IMR-90 (cell line): ENCODE measurements at regions not wholly inside any gene's neighbourhood (a gene's known extent, or its start where the extent isn't known, plus 50 kb on each side); places are given as distances from the start of the nearest gene placed in this dataset.

Experiments
- ATAC-seq: fragments of 200-7000 bp; cut with Tn5 transposase; 2 replicates; pipeline ENCODE4 v1.9.1; 2020; ENCODE audit warnings: low read depth, mild to moderate bottlenecking, moderate library complexity
- BruUV-seq: library from RNA; stranded (reverse); fragments of 400-500 nt; replicated peaks from 2 replicates; lab custom pipeline; 2021; lab: Mats Ljungman, UMichigan
- CTCF ChIA-PET: fragments of 300-600 bp; formaldehyde crosslinking; extraction: SDS; loops from one replicate; lab custom pipeline; 2021; ENCODE audit warnings: antibody characterized with exemption; lab: Yijun Ruan, JAX
- POLR2A ChIA-PET: fragments of 300-600 bp; sonication (Branson Sonifier 250); formaldehyde crosslinking; loops from one replicate; lab custom pipeline; 2022; ENCODE audit warnings: antibody characterized with exemption; ENCODE audit not compliant: unreplicated experiment; lab: Charles Lee
- DNase-seq: peaks from one replicate; pipeline ENCODE4 v3.0.0; 2013
- H2AFZ ChIP-seq: replicated peaks from 2 replicates; pipeline ENCODE3; 2013; ENCODE audit warnings: low read length, mild to moderate bottlenecking; ENCODE audit not compliant: poor library complexity
- H2AK5ac ChIP-seq: 2 replicates; pipeline ENCODE4 v1.6.1; 2013; ENCODE audit warnings: low read depth, low read length, inconsistent platforms
- H2AK9ac ChIP-seq: replicated peaks from 2 replicates; pipeline ENCODE3; 2013; ENCODE audit warnings: mild to moderate bottlenecking, low read depth, low read length, moderate library complexity; ENCODE audit not compliant: poor library complexity
- H2BK120ac ChIP-seq: 2 replicates; pipeline ENCODE4 v1.6.1; 2013; ENCODE audit warnings: low read depth, low read length, inconsistent platforms
- H2BK15ac ChIP-seq: 3 replicates; pipeline ENCODE4 v1.6.1; 2013; ENCODE audit warnings: low read depth, low read length, inconsistent platforms
- H2BK20ac ChIP-seq: 2 replicates; pipeline ENCODE4 v1.6.1; 2013; ENCODE audit warnings: low read depth, mild to moderate bottlenecking, inconsistent platforms, low read length, moderate library complexity
- H2BK5ac ChIP-seq: 2 replicates; pipeline ENCODE4 v1.6.1; 2013; ENCODE audit warnings: mild to moderate bottlenecking, low read depth, low read length, inconsistent platforms; ENCODE audit not compliant: poor library complexity, severe bottlenecking
- H3K14ac ChIP-seq: replicated peaks from 2 replicates; pipeline ENCODE4 v1.6.1; 2013; ENCODE audit warnings: low read depth, low read length, inconsistent platforms
- H3K18ac ChIP-seq: 2 replicates; pipeline ENCODE4 v1.6.1; 2013; ENCODE audit warnings: low read depth, low read length, control low read depth
- H3K23ac ChIP-seq: 2 replicates; pipeline ENCODE4 v1.6.1; 2013; ENCODE audit warnings: low read depth, low read length, inconsistent platforms
- H3K27ac ChIP-seq: 2 replicates; pipeline ENCODE4 v1.5.1; 2013; ENCODE audit warnings: mild to moderate bottlenecking, control low read depth, low read length; ENCODE audit not compliant: insufficient read depth
- H3K27me3 ChIP-seq: 2 replicates; pipeline ENCODE4 v1.6.1; 2013; ENCODE audit warnings: low read length; ENCODE audit not compliant: control insufficient read depth, insufficient read depth
- H3K36me3 ChIP-seq: 2 replicates; pipeline ENCODE4 v1.6.1; 2013; ENCODE audit warnings: low read length, mixed read lengths; ENCODE audit not compliant: control insufficient read depth, insufficient read depth
- H3K4ac ChIP-seq: 2 replicates; pipeline ENCODE4 v1.6.1; 2013; ENCODE audit warnings: low read depth, low read length, inconsistent platforms
- H3K4me1 ChIP-seq: 2 replicates; pipeline ENCODE4 v1.6.1; 2013; ENCODE audit warnings: low read length, mixed read lengths; ENCODE audit not compliant: control insufficient read depth, insufficient read depth
- H3K4me2 ChIP-seq: 2 replicates; pipeline ENCODE4 v1.6.1; 2013; ENCODE audit warnings: low read depth, mild to moderate bottlenecking, control low read depth, low read length, moderate library complexity
- H3K4me3 ChIP-seq: 2 replicates; pipeline ENCODE4 v1.5.1; 2013; ENCODE audit warnings: low read depth, mild to moderate bottlenecking, control low read depth, low read length, moderate library complexity; ENCODE audit not compliant: insufficient read depth
- H3K56ac ChIP-seq: 2 replicates; pipeline ENCODE4 v1.6.1; 2013; ENCODE audit warnings: low read length, inconsistent platforms; ENCODE audit not compliant: insufficient read depth; ENCODE audit errors: extremely low read depth
- H3K79me1 ChIP-seq, 2 experiments: 2 replicates each; pipeline ENCODE4 v1.6.1; 2013; ENCODE audit warnings: low read length in 2 of 2, inconsistent platforms in 1 of 2, low read depth in 1 of 2
- H3K9ac ChIP-seq: 2 replicates; pipeline ENCODE4 v1.6.1; 2013; ENCODE audit warnings: low read depth, low read length, control low read depth
- H3K9me1 ChIP-seq: 2 replicates; pipeline ENCODE4 v1.6.1; 2013; ENCODE audit warnings: low read length, inconsistent platforms; ENCODE audit not compliant: insufficient read depth
- H3K9me3 ChIP-seq: 2 replicates; pipeline ENCODE4 v1.6.1; 2013; ENCODE audit warnings: low read length; ENCODE audit not compliant: control insufficient read depth, insufficient read depth
- H4K20me1 ChIP-seq: 2 replicates; pipeline ENCODE4 v1.6.1; 2013; ENCODE audit warnings: low read length, inconsistent platforms; ENCODE audit not compliant: insufficient read depth
- H4K5ac ChIP-seq: 2 replicates; pipeline ENCODE4 v1.6.1; 2013; ENCODE audit warnings: mild to moderate bottlenecking, low read depth, low read length, control low read depth
- H4K8ac ChIP-seq, 2 experiments: 2 replicates each; pipeline ENCODE4 v1.6.1; 2013; ENCODE audit warnings: low read depth in 2 of 2, low read length in 2 of 2, control low read depth in 1 of 2, inconsistent platforms in 1 of 2
- H4K91ac ChIP-seq: 2 replicates; pipeline ENCODE4 v1.6.1; 2013; ENCODE audit warnings: low read depth, low read length, inconsistent platforms; ENCODE audit not compliant: insufficient read depth
- BHLHE40 ChIP-seq: fragments of 150-350 bp; IDR thresholded peaks from 2 replicates; pipeline ENCODE4 v1.6.1; 2016; ENCODE audit warnings: mild to moderate bottlenecking, low read depth, low read length
- CHD1 ChIP-seq: IDR thresholded peaks from 2 replicates; pipeline ENCODE4 v1.6.1; 2012; ENCODE audit warnings: low read depth, low read length, improper control_type of control experiment
- ELK1 ChIP-seq: fragments of 150-350 bp; IDR thresholded peaks from 2 replicates; pipeline ENCODE4 v1.6.1; 2016; ENCODE audit warnings: low read depth, mild to moderate bottlenecking, low read length, moderate library complexity, borderline replicate concordance
- MAZ ChIP-seq: IDR thresholded peaks from 2 replicates; pipeline ENCODE4 v1.6.1; 2012; ENCODE audit warnings: low read depth, mild to moderate bottlenecking, low read length, improper control_type of control experiment, moderate library complexity, borderline replicate concordance
- MXI1 ChIP-seq: IDR thresholded peaks from 2 replicates; pipeline ENCODE4 v1.6.1; 2012; ENCODE audit warnings: low read depth, mild to moderate bottlenecking, low read length, moderate library complexity, borderline replicate concordance
- POLR2A ChIP-seq: IDR thresholded peaks from 2 replicates; pipeline ENCODE4 v1.6.1; 2012; ENCODE audit warnings: mild to moderate bottlenecking, low read depth, low read length
- RAD21 ChIP-seq: IDR thresholded peaks from 2 replicates; pipeline ENCODE4 v1.6.1; 2012; ENCODE audit warnings: low read length, improper control_type of control experiment
- RCOR1 ChIP-seq: IDR thresholded peaks from 2 replicates; pipeline ENCODE4 v1.6.1; 2012; ENCODE audit warnings: mild to moderate bottlenecking, low read length, improper control_type of control experiment; ENCODE audit not compliant: insufficient replicate concordance
- RFX5 ChIP-seq: IDR thresholded peaks from 2 replicates; pipeline ENCODE4 v1.8.0; 2012; ENCODE audit warnings: low read depth, mild to moderate bottlenecking, low read length, moderate library complexity
- USF2 ChIP-seq: fragments of 150-350 bp; IDR thresholded peaks from 2 replicates; pipeline ENCODE4 v1.6.1; 2017; ENCODE audit warnings: mild to moderate bottlenecking, antibody characterized with exemption, low read length, low read depth
- WGBS, 2 experiments: methylation state at CpG; one replicate each; pipeline versions ENCODE4 v1.1.5 to v1.1.7; 2013; ENCODE audit warnings: missing lambda C conversion rate in 2 of 2; ENCODE audit not compliant: insufficient read length in 1 of 2; ENCODE audit errors: extremely low coverage in 2 of 2; 5-methylcytosine and 5-hydroxymethylcytosine counted together
- dilution Hi-C: fragments of 300-500 bp; cut with HindIII; formaldehyde crosslinking; loops from one replicate; pipeline ENCODE4 v1.14.3; 2018; ENCODE audit warnings: low sequenced_read_pairs; ENCODE audit not compliant: unreplicated experiment
- in situ Hi-C: fragments of 300-500 bp; cut with MboI; formaldehyde crosslinking; loops from 3 replicates; pipeline ENCODE4 v1.14.3; 2019; ENCODE audit warnings: low sequenced_read_pairs, inconsistent platforms, mixed read lengths
- intact Hi-C: fragments of 100-400 bp; cut with micrococcal nuclease; formaldehyde crosslinking; loops from 2 replicates; pipeline ENCODE4 v1.10.0; 2022

- no TSS peak for BruUV-seq
- Histone ChIP-seq H2AK9ac (no peak overlapping the region), H2BK15ac (no peak overlapping the region), H3K79me1 (no peaks in the 10 kb centered on the region), H3K9me1 (no peaks in the 10 kb centered on the region), H3K18ac (no peak overlapping the region), H3K36me3 (no peaks in the 10 kb centered on the region), H2BK120ac (no peak overlapping the region), H2AFZ (no peak overlapping the region), H4K8ac (no peak overlapping the region), H3K4me2 (no peak overlapping the region), H3K27ac (no peak overlapping the region), H3K27me3 (no peaks in the 10 kb centered on the region), H3K9me3 (no peaks in the 10 kb centered on the region), H2AK5ac (no peak overlapping the region), H3K23ac (no peak overlapping the region), H3K56ac (no peak overlapping the region), H4K5ac (no peak overlapping the region), H3K9ac (no peak overlapping the region), H4K20me1 (no peaks in the 10 kb centered on the region), H3K14ac (no peak overlapping the region), H2BK5ac (no peak overlapping the region), H3K4me3 (no peak overlapping the region), H4K91ac (no peak overlapping the region), H3K4me1 (no peaks in the 10 kb centered on the region), H3K4ac (no peak overlapping the region), H2BK20ac (no peak overlapping the region)
- POLR2A ChIA-PET = no interaction called here
- 57% methylated on average over 1 of the region's 3 CpGs; no CpG with 5 or more reads in 1 of the 2 experiments for WGBS, 2 experiments
- CTCF ChIA-PET = no interaction called here
- TF ChIP-seq RAD21 (no peak), USF2 (no peak), CHD1 (no peak), MXI1 (no peak), MAZ (no peak), POLR2A (no peak), RCOR1 (no peak), ELK1 (no peak), BHLHE40 (no peak), RFX5 (no peak)
- intact Hi-C loops = no loop called here
- DNase-seq = no peak
- ATAC-seq = no peak
- dilution Hi-C loops = no loop called here
- in situ Hi-C loops = no loop called here
These were observed 162.7 kb upstream of the MEIS2 start for GRCh38 chr15:37262922-37263608.
